GM12892 (cell line): ENCODE measurements at regions not wholly inside any gene's neighbourhood (a gene's known extent, or its start where the extent isn't known, plus 50 kb on each side); places are given as distances from the start of the nearest gene placed in this dataset.

Experiments
- POLR2A ChIP-seq: IDR thresholded peaks from 2 replicates; pipeline ENCODE4 v1.6.1; 2011; ENCODE audit warnings: low read depth, low read length, control low read depth
- POLR2AphosphoS5 ChIP-seq: IDR thresholded peaks from 2 replicates; pipeline ENCODE4 v1.6.1; 2011; ENCODE audit warnings: low read depth, low read length, control low read depth
- TAF1 ChIP-seq: IDR thresholded peaks from 2 replicates; pipeline ENCODE4 v1.6.1; 2011; ENCODE audit warnings: low read depth, mild to moderate bottlenecking, control low read depth, low read length, borderline replicate concordance

- no peak for TF ChIP-seq POLR2A
- no peak for TF ChIP-seq POLR2AphosphoS5
- TF ChIP-seq TAF1, result no peak
These were observed 72.8 kb upstream of the KCNJ15 start for GRCh38 chr21:38183961-38184360.
